Keratinocyte (primary cell): ENCODE measurements at regions not wholly inside any gene's neighbourhood (a gene's known extent, or its start where the extent isn't known, plus 50 kb on each side); places are given as distances from the start of the nearest gene placed in this dataset.

Source experiments
- DNase-seq: peaks from one replicate; pipeline ENCODE4 v3.0.0-alpha.2; 2011; ENCODE audit warnings: low read depth, missing footprints, low spot score
- FAIRE-seq: peaks from 2 replicates; lab custom pipeline; 2011; peaks lifted over from hg19 to GRCh38; lab: Jason Lieb, UNC
- H2AFZ ChIP-seq: 2 replicates; pipeline ENCODE4 v1.6.0; 2012; ENCODE audit warnings: low read length, control low read depth, inconsistent platforms; ENCODE audit not compliant: control insufficient read depth
- H3K27ac ChIP-seq: 2 replicates; pipeline ENCODE4 v1.5.1; 2011; ENCODE audit warnings: low read length; ENCODE audit not compliant: control insufficient read depth, insufficient read depth
- H3K27me3 ChIP-seq: 3 replicates; pipeline ENCODE4 v1.6.0; 2011; ENCODE audit warnings: low read length; ENCODE audit not compliant: control insufficient read depth, insufficient read depth; ENCODE audit errors: extremely low read depth
- H3K36me3 ChIP-seq, 2 experiments: 2 replicates in 1 of 2; 3 replicates in 1 of 2; pipeline ENCODE4 v1.5.1; 2011; ENCODE audit warnings: low read length in 2 of 2, mild to moderate bottlenecking in 1 of 2; ENCODE audit not compliant: control insufficient read depth in 2 of 2, insufficient read depth in 2 of 2; ENCODE audit errors: extremely low read depth in 1 of 2
- H3K4me1 ChIP-seq: 3 replicates; pipeline ENCODE4 v1.5.1; 2011; ENCODE audit warnings: low read length; ENCODE audit not compliant: control insufficient read depth, insufficient read depth; ENCODE audit errors: extremely low read depth
- H3K4me2 ChIP-seq: 3 replicates; pipeline ENCODE4 v1.6.0; 2011; ENCODE audit warnings: low read depth, low read length; ENCODE audit not compliant: control insufficient read depth, insufficient read depth; ENCODE audit errors: extremely low read depth
- H3K4me3 ChIP-seq, 3 experiments: fragments of 200-600 bp in 1 of 3; sonication (generic) in 1 of 3; 2 replicates in 2 of 3; 3 replicates in 1 of 3; pipeline ENCODE4 v1.5.1; 2011 to 2016; ENCODE audit warnings: low read length in 3 of 3, mild to moderate bottlenecking in 3 of 3, control low read depth in 2 of 3, inconsistent platforms in 1 of 3, low read depth in 1 of 3, mixed read lengths in 1 of 3, mixed run types in 1 of 3, moderate library complexity in 1 of 3; ENCODE audit not compliant: control insufficient read depth in 2 of 3, insufficient read depth in 2 of 3; ENCODE audit errors: extremely low read depth in 1 of 3
- H3K79me2 ChIP-seq: 2 replicates; pipeline ENCODE4 v1.6.0; 2012; ENCODE audit warnings: low read length; ENCODE audit not compliant: control insufficient read depth, insufficient read depth
- H3K9ac ChIP-seq: 3 replicates; pipeline ENCODE4 v1.6.0; 2011; ENCODE audit warnings: low read length; ENCODE audit not compliant: control insufficient read depth, insufficient read depth; ENCODE audit errors: extremely low read depth
- H3K9me1 ChIP-seq: 3 replicates; pipeline ENCODE4 v1.6.0; 2011; ENCODE audit warnings: low read length; ENCODE audit not compliant: control insufficient read depth, insufficient read depth; ENCODE audit errors: extremely low read depth
- H3K9me3 ChIP-seq: 2 replicates; pipeline ENCODE4 v1.5.1; 2012; ENCODE audit warnings: low read depth, low read length; ENCODE audit not compliant: control insufficient read depth
- H4K20me1 ChIP-seq: 3 replicates; pipeline ENCODE4 v1.6.0; 2011; ENCODE audit warnings: low read length; ENCODE audit not compliant: control insufficient read depth, insufficient read depth; ENCODE audit errors: extremely low read depth
- EZH2 ChIP-seq: IDR thresholded peaks from one replicate; pipeline ENCODE4 v1.6.1; 2012; ENCODE audit warnings: inconsistent platforms, mild to moderate bottlenecking, low read length, moderate library complexity
- dilution Hi-C: fragments of 300-500 bp; cut with MboI; formaldehyde crosslinking; loops from one replicate; pipeline ENCODE4 v1.7.0; 2020; ENCODE audit warnings: low sequenced_read_pairs; ENCODE audit not compliant: extremely low pct_ligation_motif_present
- TF ChIP-seq, protein P1 (sequence below), 3 experiments: IDR thresholded peaks in 1 of 3; conservative IDR thresholded peaks in 1 of 3; optimal IDR thresholded peaks in 1 of 3; 2 replicates in 2 of 3; 3 replicates in 1 of 3; pipeline versions ENCODE3 to v1.5.1; 2011; ENCODE audit warnings: low read length in 3 of 3, mild to moderate bottlenecking in 3 of 3, moderate library complexity in 2 of 3, control low read depth in 1 of 3, inconsistent platforms in 1 of 3; ENCODE audit not compliant: insufficient read depth in 2 of 3; ENCODE audit errors: extremely low read depth in 1 of 3

DNA sequence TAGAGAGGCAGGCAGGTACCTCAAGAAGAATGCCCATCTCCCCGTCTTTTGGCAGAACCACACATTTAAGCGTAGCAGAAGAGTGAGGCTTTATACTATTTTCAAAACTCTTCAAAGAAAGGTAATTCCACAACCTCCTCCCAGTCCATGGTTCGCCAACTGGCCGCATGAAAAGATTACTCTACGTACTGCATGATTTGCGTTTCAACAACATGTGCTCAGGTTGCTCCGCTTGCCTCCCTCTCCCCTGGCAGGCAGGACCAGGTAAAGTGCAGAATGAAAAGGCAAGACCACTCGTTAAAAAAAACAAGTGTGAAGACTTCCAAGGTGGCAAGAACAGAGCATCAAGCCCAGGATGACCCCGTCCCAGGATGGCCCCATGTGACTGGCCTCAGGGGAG, 143.7 kb downstream of the SP3 start:
- FAIRE-seq, result no peak

GRCh38 chr2:173822889-173823542, 142.2 kb downstream of the SP3 start:
- H3K27me3 ChIP-seq, result peaks cover 9% of the 10 kb centered on the region
- no peak overlapping the region for H3K4me3 ChIP-seq
- no peak overlapping the region for H3K4me2 ChIP-seq
- H3K4me1 ChIP-seq, result no peaks in the 10 kb centered on the region
- H3K27ac ChIP-seq, result no peak overlapping the region
- no peak for FAIRE-seq
- no peaks in the 10 kb centered on the region for H3K79me2 ChIP-seq
- no peak for TF ChIP-seq EZH2
- TF ChIP-seq, protein P1, sequence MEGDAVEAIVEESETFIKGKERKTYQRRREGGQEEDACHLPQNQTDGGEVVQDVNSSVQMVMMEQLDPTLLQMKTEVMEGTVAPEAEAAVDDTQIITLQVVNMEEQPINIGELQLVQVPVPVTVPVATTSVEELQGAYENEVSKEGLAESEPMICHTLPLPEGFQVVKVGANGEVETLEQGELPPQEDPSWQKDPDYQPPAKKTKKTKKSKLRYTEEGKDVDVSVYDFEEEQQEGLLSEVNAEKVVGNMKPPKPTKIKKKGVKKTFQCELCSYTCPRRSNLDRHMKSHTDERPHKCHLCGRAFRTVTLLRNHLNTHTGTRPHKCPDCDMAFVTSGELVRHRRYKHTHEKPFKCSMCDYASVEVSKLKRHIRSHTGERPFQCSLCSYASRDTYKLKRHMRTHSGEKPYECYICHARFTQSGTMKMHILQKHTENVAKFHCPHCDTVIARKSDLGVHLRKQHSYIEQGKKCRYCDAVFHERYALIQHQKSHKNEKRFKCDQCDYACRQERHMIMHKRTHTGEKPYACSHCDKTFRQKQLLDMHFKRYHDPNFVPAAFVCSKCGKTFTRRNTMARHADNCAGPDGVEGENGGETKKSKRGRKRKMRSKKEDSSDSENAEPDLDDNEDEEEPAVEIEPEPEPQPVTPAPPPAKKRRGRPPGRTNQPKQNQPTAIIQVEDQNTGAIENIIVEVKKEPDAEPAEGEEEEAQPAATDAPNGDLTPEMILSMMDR (optimal IDR thresholded peaks at IDR 0.05 in 1 of 3, IDR thresholded peaks at IDR 0.05 in 1 of 3, conservative IDR thresholded peaks at IDR 0.05 in 1 of 3; ENCODE audit: extremely low read depth in 1 of 3, insufficient read depth in 2 of 3, low read length in 3 of 3), result no peak
- dilution Hi-C loops, result no loop called here
- H2AFZ ChIP-seq, result no peak overlapping the region
- H3K36me3 ChIP-seq, result no peaks in the 10 kb centered on the region
- H3K9ac ChIP-seq, result no peak overlapping the region
- no peaks in the 10 kb centered on the region for H4K20me1 ChIP-seq
- DNase-seq, result no peak
- H3K9me1 ChIP-seq, result no peaks in the 10 kb centered on the region
- no peaks in the 10 kb centered on the region for H3K9me3 ChIP-seq

More for the DNA sequence above, 143.7 kb downstream of the SP3 start:
- no peaks in the 10 kb centered on the region for H3K9me3 ChIP-seq
- no peak overlapping the region for H3K4me2 ChIP-seq
- dilution Hi-C loops, result no loop called here
- no peaks in the 10 kb centered on the region for H3K79me2 ChIP-seq
- H2AFZ ChIP-seq, result no peak overlapping the region
- peaks cover 9% of the 10 kb centered on the region for H3K27me3 ChIP-seq
- H3K27ac ChIP-seq, result no peak overlapping the region
- no peaks in the 10 kb centered on the region for H4K20me1 ChIP-seq
- no peak overlapping the region for H3K4me3 ChIP-seq
- no peaks in the 10 kb centered on the region for H3K4me1 ChIP-seq
- no peaks in the 10 kb centered on the region for H3K36me3 ChIP-seq
- no peaks in the 10 kb centered on the region for H3K9me1 ChIP-seq
- TF ChIP-seq, protein P1 (optimal IDR thresholded peaks at IDR 0.05 in 1 of 3, IDR thresholded peaks at IDR 0.05 in 1 of 3, conservative IDR thresholded peaks at IDR 0.05 in 1 of 3; ENCODE audit: extremely low read depth in 1 of 3, insufficient read depth in 2 of 3, low read length in 3 of 3), result no peak
- no peak for TF ChIP-seq EZH2
- H3K9ac ChIP-seq, result no peak overlapping the region
- no peak for DNase-seq
